Keratinocyte (primary cell): ENCODE measurements at regions not wholly inside any gene's neighbourhood (a gene's known extent, or its start where the extent isn't known, plus 50 kb on each side); places are given as distances from the start of the nearest gene placed in this dataset.
A peak's percentile ranks its signal among the peaks of the same experiment; 100 is the strongest.

ENCODE experiments used
- DNase-seq: peaks from one replicate; pipeline ENCODE4 v3.0.0-alpha.2; 2011; ENCODE audit warnings: low read depth, missing footprints, low spot score
- FAIRE-seq: peaks from 2 replicates; lab custom pipeline; 2011; peaks lifted over from hg19 to GRCh38; lab: Jason Lieb, UNC
- H2AFZ ChIP-seq: 2 replicates; pipeline ENCODE4 v1.6.0; 2012; ENCODE audit warnings: low read length, control low read depth, inconsistent platforms; ENCODE audit not compliant: control insufficient read depth
- H3K27ac ChIP-seq: 2 replicates; pipeline ENCODE4 v1.5.1; 2011; ENCODE audit warnings: low read length; ENCODE audit not compliant: control insufficient read depth, insufficient read depth
- H3K27me3 ChIP-seq: 3 replicates; pipeline ENCODE4 v1.6.0; 2011; ENCODE audit warnings: low read length; ENCODE audit not compliant: control insufficient read depth, insufficient read depth; ENCODE audit errors: extremely low read depth
- H3K36me3 ChIP-seq, 2 experiments: 2 replicates in 1 of 2; 3 replicates in 1 of 2; pipeline ENCODE4 v1.5.1; 2011; ENCODE audit warnings: low read length in 2 of 2, mild to moderate bottlenecking in 1 of 2; ENCODE audit not compliant: control insufficient read depth in 2 of 2, insufficient read depth in 2 of 2; ENCODE audit errors: extremely low read depth in 1 of 2
- H3K4me1 ChIP-seq: 3 replicates; pipeline ENCODE4 v1.5.1; 2011; ENCODE audit warnings: low read length; ENCODE audit not compliant: control insufficient read depth, insufficient read depth; ENCODE audit errors: extremely low read depth
- H3K4me2 ChIP-seq: 3 replicates; pipeline ENCODE4 v1.6.0; 2011; ENCODE audit warnings: low read depth, low read length; ENCODE audit not compliant: control insufficient read depth, insufficient read depth; ENCODE audit errors: extremely low read depth
- H3K4me3 ChIP-seq, 3 experiments: fragments of 200-600 bp in 1 of 3; sonication (generic) in 1 of 3; 2 replicates in 2 of 3; 3 replicates in 1 of 3; pipeline ENCODE4 v1.5.1; 2011 to 2016; ENCODE audit warnings: low read length in 3 of 3, mild to moderate bottlenecking in 3 of 3, control low read depth in 2 of 3, inconsistent platforms in 1 of 3, low read depth in 1 of 3, mixed read lengths in 1 of 3, mixed run types in 1 of 3, moderate library complexity in 1 of 3; ENCODE audit not compliant: control insufficient read depth in 2 of 3, insufficient read depth in 2 of 3; ENCODE audit errors: extremely low read depth in 1 of 3
- H3K79me2 ChIP-seq: 2 replicates; pipeline ENCODE4 v1.6.0; 2012; ENCODE audit warnings: low read length; ENCODE audit not compliant: control insufficient read depth, insufficient read depth
- H3K9ac ChIP-seq: 3 replicates; pipeline ENCODE4 v1.6.0; 2011; ENCODE audit warnings: low read length; ENCODE audit not compliant: control insufficient read depth, insufficient read depth; ENCODE audit errors: extremely low read depth
- H3K9me1 ChIP-seq: 3 replicates; pipeline ENCODE4 v1.6.0; 2011; ENCODE audit warnings: low read length; ENCODE audit not compliant: control insufficient read depth, insufficient read depth; ENCODE audit errors: extremely low read depth
- H3K9me3 ChIP-seq: 2 replicates; pipeline ENCODE4 v1.5.1; 2012; ENCODE audit warnings: low read depth, low read length; ENCODE audit not compliant: control insufficient read depth
- H4K20me1 ChIP-seq: 3 replicates; pipeline ENCODE4 v1.6.0; 2011; ENCODE audit warnings: low read length; ENCODE audit not compliant: control insufficient read depth, insufficient read depth; ENCODE audit errors: extremely low read depth
- EZH2 ChIP-seq: IDR thresholded peaks from one replicate; pipeline ENCODE4 v1.6.1; 2012; ENCODE audit warnings: inconsistent platforms, mild to moderate bottlenecking, low read length, moderate library complexity
- dilution Hi-C: fragments of 300-500 bp; cut with MboI; formaldehyde crosslinking; loops from one replicate; pipeline ENCODE4 v1.7.0; 2020; ENCODE audit warnings: low sequenced_read_pairs; ENCODE audit not compliant: extremely low pct_ligation_motif_present
- TF ChIP-seq, protein P1 (sequence below), 3 experiments: IDR thresholded peaks in 1 of 3; conservative IDR thresholded peaks in 1 of 3; optimal IDR thresholded peaks in 1 of 3; 2 replicates in 2 of 3; 3 replicates in 1 of 3; pipeline versions ENCODE3 to v1.5.1; 2011; ENCODE audit warnings: low read length in 3 of 3, mild to moderate bottlenecking in 3 of 3, moderate library complexity in 2 of 3, control low read depth in 1 of 3, inconsistent platforms in 1 of 3; ENCODE audit not compliant: insufficient read depth in 2 of 3; ENCODE audit errors: extremely low read depth in 1 of 3

- H4K20me1 ChIP-seq = no peaks in the 10 kb centered on the region
- peak; percentile 95 for FAIRE-seq
- no peak overlapping the region for H2AFZ ChIP-seq
- no peaks in the 10 kb centered on the region for H3K9me1 ChIP-seq
- TF ChIP-seq, protein P1, sequence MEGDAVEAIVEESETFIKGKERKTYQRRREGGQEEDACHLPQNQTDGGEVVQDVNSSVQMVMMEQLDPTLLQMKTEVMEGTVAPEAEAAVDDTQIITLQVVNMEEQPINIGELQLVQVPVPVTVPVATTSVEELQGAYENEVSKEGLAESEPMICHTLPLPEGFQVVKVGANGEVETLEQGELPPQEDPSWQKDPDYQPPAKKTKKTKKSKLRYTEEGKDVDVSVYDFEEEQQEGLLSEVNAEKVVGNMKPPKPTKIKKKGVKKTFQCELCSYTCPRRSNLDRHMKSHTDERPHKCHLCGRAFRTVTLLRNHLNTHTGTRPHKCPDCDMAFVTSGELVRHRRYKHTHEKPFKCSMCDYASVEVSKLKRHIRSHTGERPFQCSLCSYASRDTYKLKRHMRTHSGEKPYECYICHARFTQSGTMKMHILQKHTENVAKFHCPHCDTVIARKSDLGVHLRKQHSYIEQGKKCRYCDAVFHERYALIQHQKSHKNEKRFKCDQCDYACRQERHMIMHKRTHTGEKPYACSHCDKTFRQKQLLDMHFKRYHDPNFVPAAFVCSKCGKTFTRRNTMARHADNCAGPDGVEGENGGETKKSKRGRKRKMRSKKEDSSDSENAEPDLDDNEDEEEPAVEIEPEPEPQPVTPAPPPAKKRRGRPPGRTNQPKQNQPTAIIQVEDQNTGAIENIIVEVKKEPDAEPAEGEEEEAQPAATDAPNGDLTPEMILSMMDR (optimal IDR thresholded peaks at IDR 0.05 in 1 of 3, IDR thresholded peaks at IDR 0.05 in 1 of 3, conservative IDR thresholded peaks at IDR 0.05 in 1 of 3; ENCODE audit: extremely low read depth in 1 of 3, insufficient read depth in 2 of 3, low read length in 3 of 3) = no peak
- no peak for TF ChIP-seq EZH2
- no peaks in the 10 kb centered on the region for H3K27me3 ChIP-seq
- peaks cover 12% of the 10 kb centered on the region for H3K4me1 ChIP-seq
- no peak overlapping the region for H3K4me3 ChIP-seq
- no peaks in the 10 kb centered on the region for H3K36me3 ChIP-seq
- H3K9ac ChIP-seq = no peak overlapping the region
- dilution Hi-C loops = no loop called here
- peak; percentile 42 for DNase-seq
- H3K9me3 ChIP-seq = no peaks in the 10 kb centered on the region
- no peaks in the 10 kb centered on the region for H3K79me2 ChIP-seq
- H3K4me2 ChIP-seq = peak overlapping the region; percentile 14
- H3K27ac ChIP-seq = peak overlapping the region; percentile 37
These were observed 185.8 kb upstream of the POU2AF2 start for GRCh38 chr11:111059726-111060125.

DNA sequence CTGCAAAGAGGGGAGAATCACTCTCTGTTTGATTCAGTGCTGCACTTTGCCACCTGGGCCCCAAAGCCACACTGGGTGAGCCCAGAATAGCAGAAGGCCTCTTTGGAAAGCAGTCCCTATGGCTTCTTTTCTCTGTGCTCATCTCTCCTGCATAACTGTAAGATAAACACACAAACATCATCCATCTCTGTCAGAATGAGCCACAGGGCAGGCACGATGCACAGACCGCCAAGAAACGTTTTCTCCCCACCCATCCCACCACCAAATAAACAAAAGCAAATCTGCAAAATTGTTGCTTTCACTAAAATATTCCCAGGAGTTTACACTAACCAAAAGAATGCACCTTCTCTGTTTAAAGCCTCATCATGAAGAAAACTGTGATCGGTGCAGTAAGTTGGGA is 196.4 kb upstream of the POU2AF2 start:
- H4K20me1 ChIP-seq = no peaks in the 10 kb centered on the region
- H3K27me3 ChIP-seq = no peaks in the 10 kb centered on the region
- no peaks in the 10 kb centered on the region for H3K9me1 ChIP-seq
- no peaks in the 10 kb centered on the region for H3K9me3 ChIP-seq
- H3K4me3 ChIP-seq = no peak overlapping the region
- no peaks in the 10 kb centered on the region for H3K36me3 ChIP-seq
- no peak overlapping the region for H3K4me2 ChIP-seq
- TF ChIP-seq, protein P1 (optimal IDR thresholded peaks at IDR 0.05 in 1 of 3, IDR thresholded peaks at IDR 0.05 in 1 of 3, conservative IDR thresholded peaks at IDR 0.05 in 1 of 3; ENCODE audit: extremely low read depth in 1 of 3, insufficient read depth in 2 of 3, low read length in 3 of 3) = no peak
- TF ChIP-seq EZH2 = no peak
- dilution Hi-C loops = no loop called here
- no peak overlapping the region for H3K9ac ChIP-seq
- H2AFZ ChIP-seq = no peak overlapping the region
- no peaks in the 10 kb centered on the region for H3K79me2 ChIP-seq
- no peak overlapping the region for H3K27ac ChIP-seq
- no peak for DNase-seq
- FAIRE-seq = no peak
- H3K4me1 ChIP-seq = no peaks in the 10 kb centered on the region
